Lower lobe of right lung (tissue), 2 donors: ENCODE measurements at regions not wholly inside any gene's neighbourhood (a gene's known extent, or its start where the extent isn't known, plus 50 kb on each side); places are given as distances from the start of the nearest gene placed in this dataset.
"Not testable (repeated sequence)": the region's sequence is repeated elsewhere in the genome, so short reads cannot be mapped to it uniquely, and the experiment has no call there.

ENCODE experiments used
- ATAC-seq, 2 donors: fragments of 200-7000 bp; cut with Tn5 transposase; one replicate each; pipeline ENCODE4 v1.9.1; 2020 to 2022; ENCODE audit warnings: mild to moderate bottlenecking in 2 of 2, moderate library complexity in 2 of 2
- DNase-seq: peaks from one replicate; pipeline ENCODE4 v3.0.0-alpha.2; 2020
- H3K27ac ChIP-seq: fragments of 200-600 bp; one replicate; pipeline ENCODE4 v1.8.0; 2022
- H3K27me3 ChIP-seq: fragments of 200-600 bp; one replicate; pipeline ENCODE4 v1.8.0; 2022; ENCODE audit warnings: low read depth
- H3K36me3 ChIP-seq: fragments of 200-600 bp; one replicate; pipeline ENCODE4 v1.8.0; 2022; ENCODE audit warnings: mild to moderate bottlenecking
- H3K4me1 ChIP-seq: fragments of 200-600 bp; one replicate; pipeline ENCODE4 v1.8.0; 2022
- H3K4me3 ChIP-seq: fragments of 200-600 bp; one replicate; pipeline ENCODE4 v1.8.0; 2022; ENCODE audit warnings: mild to moderate bottlenecking
- H3K9me3 ChIP-seq: fragments of 200-600 bp; one replicate; pipeline ENCODE4 v1.8.0; 2022
- CTCF ChIP-seq: fragments of 200-600 bp; IDR thresholded peaks from one replicate; pipeline ENCODE4 v1.8.0; 2022; ENCODE audit warnings: antibody characterized with exemption, mild to moderate bottlenecking
- intact Hi-C: fragments of 100-400 bp; cut with DNase I; formaldehyde crosslinking; loops from one replicate; pipeline ENCODE4 v1.11.0; 2022
- donor health status: DM: no; HTN: yes; CAD: no; lungs with severe emphysema.

GRCh38 chrX:115906881-115907280, 263.7 kb upstream of the AGTR2 start:
- Histone ChIP-seq H3K4me3 (no peak overlapping the region), H3K36me3 (no peaks in the 10 kb centered on the region), H3K27ac (no peak overlapping the region), H3K27me3 (no peaks in the 10 kb centered on the region), H3K9me3 (no peaks in the 10 kb centered on the region), H3K4me1 (no peaks in the 10 kb centered on the region)
- intact Hi-C loops: no loop called here
- DNase-seq: no peak
- no peak for TF ChIP-seq CTCF
- no peak for ATAC-seq

GRCh38 chrX:115909017-115909416, 261.5 kb upstream of the AGTR2 start:
- Histone ChIP-seq H3K27ac (no peak overlapping the region), H3K27me3 (no peaks in the 10 kb centered on the region), H3K4me1 (no peaks in the 10 kb centered on the region), H3K4me3 (no peak overlapping the region), H3K9me3 (no peaks in the 10 kb centered on the region), H3K36me3 (no peaks in the 10 kb centered on the region)
- intact Hi-C loops: no loop called here
- TF ChIP-seq CTCF: no peak
- ATAC-seq (no peak), DNase-seq (no peak)

GRCh38 chrX:115911967-115912366, 258.6 kb upstream of the AGTR2 start:
- intact Hi-C loops: no loop called here
- no peaks in the 10 kb centered on the region for H3K4me1 ChIP-seq
- no peak overlapping the region for H3K27ac ChIP-seq
- H3K9me3 ChIP-seq: no peaks in the 10 kb centered on the region
- ATAC-seq (no peak), DNase-seq (no peak)
- TF ChIP-seq CTCF: no peak
- no peaks in the 10 kb centered on the region for H3K27me3 ChIP-seq
- no peaks in the 10 kb centered on the region for H3K36me3 ChIP-seq
- no peak overlapping the region for H3K4me3 ChIP-seq

GRCh38 chrX:115912372-115912897, 258.1 kb upstream of the AGTR2 start:
- no peaks in the 10 kb centered on the region for H3K4me1 ChIP-seq
- H3K27ac ChIP-seq: no peak overlapping the region
- intact Hi-C loops: no loop called here
- no peaks in the 10 kb centered on the region for H3K27me3 ChIP-seq
- H3K4me3 ChIP-seq: no peak overlapping the region
- DNase-seq (no peak), ATAC-seq (no peak)
- no peaks in the 10 kb centered on the region for H3K9me3 ChIP-seq
- no peaks in the 10 kb centered on the region for H3K36me3 ChIP-seq
- no peak for TF ChIP-seq CTCF

GRCh38 chrX:115913575-115913974, 257.0 kb upstream of the AGTR2 start:
- Histone ChIP-seq H3K36me3 (no peaks in the 10 kb centered on the region), H3K27ac (no peak overlapping the region), H3K4me1 (no peaks in the 10 kb centered on the region), H3K27me3 (no peaks in the 10 kb centered on the region), H3K4me3 (no peak overlapping the region), H3K9me3 (no peaks in the 10 kb centered on the region)
- no peak for TF ChIP-seq CTCF
- ATAC-seq (no peak), DNase-seq (no peak)
- intact Hi-C loops: no loop called here

- not testable (repeated sequence) for H3K4me3 ChIP-seq, H3K9me3 ChIP-seq, H3K27me3 ChIP-seq
Measured at GRCh38 chrX:115915625-115916024, 254.9 kb upstream of the AGTR2 start.

More at GRCh38 chrX:115915625-115916024, 254.9 kb upstream of the AGTR2 start:
- H3K27ac ChIP-seq, H3K4me1 ChIP-seq, ATAC-seq, intact Hi-C loops, H3K36me3 ChIP-seq, DNase-seq: not testable (repeated sequence)
